ENCODE measurements at regions not wholly inside any gene's neighbourhood (a gene's known extent, or its start where the extent isn't known, plus 50 kb on each side); places are given as distances from the start of the nearest gene placed in this dataset.

DNA sequence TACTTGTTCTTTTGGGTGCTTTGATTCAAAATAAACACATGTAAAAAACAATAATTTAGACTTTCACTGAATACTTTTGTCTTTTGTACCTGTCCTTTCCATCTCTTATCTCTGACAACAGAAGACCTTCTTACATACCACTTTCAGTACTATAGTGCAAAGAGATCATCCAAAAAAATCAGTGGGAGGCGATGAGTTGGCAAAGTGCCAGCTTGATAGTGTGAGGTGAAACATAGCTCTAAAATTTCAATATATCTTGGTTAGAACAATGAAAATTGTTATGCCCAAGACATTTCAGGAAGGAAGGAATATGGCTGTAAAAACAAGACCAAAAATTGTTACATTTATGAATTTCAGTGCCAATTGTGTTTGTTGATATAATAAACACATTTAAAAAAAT, 390.2 kb upstream of the COBL start:
- DNase-seq (ENCODE audit: low read depth, low spot score): no peak
- TF ChIP-seq, protein P1, sequence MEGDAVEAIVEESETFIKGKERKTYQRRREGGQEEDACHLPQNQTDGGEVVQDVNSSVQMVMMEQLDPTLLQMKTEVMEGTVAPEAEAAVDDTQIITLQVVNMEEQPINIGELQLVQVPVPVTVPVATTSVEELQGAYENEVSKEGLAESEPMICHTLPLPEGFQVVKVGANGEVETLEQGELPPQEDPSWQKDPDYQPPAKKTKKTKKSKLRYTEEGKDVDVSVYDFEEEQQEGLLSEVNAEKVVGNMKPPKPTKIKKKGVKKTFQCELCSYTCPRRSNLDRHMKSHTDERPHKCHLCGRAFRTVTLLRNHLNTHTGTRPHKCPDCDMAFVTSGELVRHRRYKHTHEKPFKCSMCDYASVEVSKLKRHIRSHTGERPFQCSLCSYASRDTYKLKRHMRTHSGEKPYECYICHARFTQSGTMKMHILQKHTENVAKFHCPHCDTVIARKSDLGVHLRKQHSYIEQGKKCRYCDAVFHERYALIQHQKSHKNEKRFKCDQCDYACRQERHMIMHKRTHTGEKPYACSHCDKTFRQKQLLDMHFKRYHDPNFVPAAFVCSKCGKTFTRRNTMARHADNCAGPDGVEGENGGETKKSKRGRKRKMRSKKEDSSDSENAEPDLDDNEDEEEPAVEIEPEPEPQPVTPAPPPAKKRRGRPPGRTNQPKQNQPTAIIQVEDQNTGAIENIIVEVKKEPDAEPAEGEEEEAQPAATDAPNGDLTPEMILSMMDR (IDR thresholded peaks at IDR 0.05; ENCODE audit: low read depth, low read length): no peak
- no peak overlapping the region for H3K4me3 ChIP-seq (ENCODE audit: low read depth, low read length)
- in situ Hi-C loops (cut with HindIII; ENCODE audit: low sequenced_read_pairs): no loop called here

DNA sequence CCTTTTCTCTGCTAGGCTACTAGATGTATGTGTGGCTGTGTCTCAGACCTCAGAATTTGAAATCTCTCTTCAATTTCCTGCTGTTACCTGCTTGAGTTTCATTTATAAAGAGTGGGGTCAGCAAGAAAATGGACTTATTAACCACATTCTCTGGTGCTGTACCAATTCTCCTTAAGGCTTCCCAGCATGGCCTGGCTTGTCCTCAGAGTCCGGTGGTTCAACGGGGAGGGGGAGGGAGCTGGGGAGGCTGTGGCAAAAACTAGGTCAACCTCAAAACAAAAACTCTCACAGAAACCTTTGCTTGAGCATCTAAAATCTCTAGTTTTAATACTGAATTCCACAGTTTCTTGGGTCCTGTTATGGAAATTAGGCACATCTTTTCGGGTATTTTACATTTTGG, 389.1 kb upstream of the COBL start:
- TF ChIP-seq, protein P1 (IDR thresholded peaks at IDR 0.05; ENCODE audit: low read depth, low read length): no peak
- in situ Hi-C loops (cut with HindIII; ENCODE audit: low sequenced_read_pairs): no loop called here
- no peak overlapping the region for H3K4me3 ChIP-seq (ENCODE audit: low read depth, low read length)
- no peak for DNase-seq (ENCODE audit: low read depth, low spot score)

DNA sequence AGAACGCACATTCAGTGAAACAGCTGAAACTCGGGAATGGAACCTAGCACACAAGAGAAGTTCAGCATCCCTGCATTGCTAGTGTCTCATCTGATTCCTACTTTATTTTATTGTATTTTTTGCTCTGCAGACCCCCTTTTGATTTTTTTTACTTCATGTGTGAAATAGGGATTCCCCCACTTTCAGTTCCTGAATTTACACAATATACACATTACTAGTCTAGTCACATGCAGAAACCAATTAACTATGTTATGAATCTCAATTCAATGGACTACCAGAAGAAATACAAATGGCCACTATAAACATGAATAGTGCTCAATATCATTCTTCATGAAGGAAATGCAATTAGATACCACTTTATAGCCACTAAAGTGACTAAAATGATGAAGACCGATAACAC, 386.1 kb upstream of the COBL start:
- in situ Hi-C loops (cut with HindIII; ENCODE audit: low sequenced_read_pairs): no loop called here
- H3K4me3 ChIP-seq (ENCODE audit: low read depth, low read length): no peak overlapping the region
- TF ChIP-seq, protein P1 (IDR thresholded peaks at IDR 0.05; ENCODE audit: low read depth, low read length): no peak
- DNase-seq (ENCODE audit: low read depth, low spot score): no peak

DNA sequence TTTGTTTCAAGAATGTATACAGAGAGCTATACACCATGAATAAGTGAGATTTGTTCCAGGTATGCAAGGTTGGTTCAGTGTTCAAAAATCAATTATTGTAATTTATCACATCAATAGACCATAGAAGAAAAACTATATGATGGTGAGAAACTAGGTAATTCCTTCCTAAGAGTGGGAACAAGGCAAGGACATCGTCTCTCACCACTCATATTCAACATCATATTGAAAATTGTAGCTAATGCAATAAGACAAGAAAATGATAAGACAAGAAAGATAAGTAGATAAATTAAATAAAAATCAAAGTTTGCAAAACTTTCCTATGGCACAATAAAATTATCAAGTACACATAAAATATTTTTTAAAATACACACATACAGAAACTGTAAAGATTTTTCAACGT, 385.3 kb upstream of the COBL start:
- DNase-seq (ENCODE audit: low read depth, low spot score): no peak
- in situ Hi-C loops (cut with HindIII; ENCODE audit: low sequenced_read_pairs): no loop called here
- TF ChIP-seq, protein P1 (IDR thresholded peaks at IDR 0.05; ENCODE audit: low read depth, low read length): no peak
- no peak overlapping the region for H3K4me3 ChIP-seq (ENCODE audit: low read depth, low read length)

DNA sequence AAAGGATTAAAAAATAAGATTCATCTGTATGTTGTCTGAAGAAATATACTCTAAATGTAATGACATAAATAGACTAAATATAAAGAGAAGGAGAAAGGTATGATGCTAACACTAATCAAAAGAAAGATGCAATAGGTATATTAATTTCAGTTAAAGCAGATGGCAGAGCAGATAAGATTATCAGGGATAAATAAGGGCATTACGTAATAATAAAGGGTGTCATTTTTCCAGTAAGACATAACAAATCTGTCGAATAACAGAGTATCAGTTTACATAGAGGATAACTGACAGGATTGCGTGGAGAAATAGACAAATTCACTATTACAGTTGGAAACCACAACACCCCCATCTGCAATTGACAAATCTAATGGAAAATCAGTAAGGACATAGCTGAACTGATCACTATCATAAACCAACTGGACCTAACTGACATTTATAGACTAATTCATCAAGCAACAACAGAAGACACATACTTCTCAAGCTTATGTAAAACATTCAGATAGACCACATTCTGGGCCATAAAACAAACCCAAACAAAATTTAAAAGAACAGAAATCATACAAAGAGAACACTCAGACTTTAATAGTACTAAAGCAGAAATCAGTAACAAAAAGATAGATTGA, 384.1 kb upstream of the COBL start:
- H3K4me3 ChIP-seq (ENCODE audit: low read depth, low read length): no peak overlapping the region
- DNase-seq (ENCODE audit: low read depth, low spot score): no peak
- in situ Hi-C loops (cut with HindIII; ENCODE audit: low sequenced_read_pairs): no loop called here
- TF ChIP-seq, protein P1 (IDR thresholded peaks at IDR 0.05; ENCODE audit: low read depth, low read length): no peak

DNA sequence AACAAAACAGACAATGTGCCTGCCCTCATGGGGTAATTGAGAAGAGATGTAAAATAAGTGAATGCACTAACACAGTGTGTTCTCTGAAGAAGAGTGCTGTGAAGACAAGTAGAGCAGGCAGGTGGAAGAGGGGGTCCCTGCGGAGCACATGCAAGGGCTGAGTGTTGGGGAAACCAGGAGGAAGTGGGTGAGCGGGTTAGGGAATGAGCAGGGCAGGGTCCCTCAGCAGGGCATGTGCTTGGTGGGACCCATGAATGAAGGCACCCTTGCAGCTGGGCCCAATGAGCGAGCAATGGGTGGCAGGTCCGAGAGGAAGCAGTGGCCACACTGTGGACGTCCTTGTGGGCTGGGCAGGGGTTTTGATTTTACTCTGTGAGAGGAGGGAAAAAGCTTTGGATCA, 376.6 kb upstream of the COBL start:
- in situ Hi-C loops (cut with HindIII; ENCODE audit: low sequenced_read_pairs): no loop called here
- TF ChIP-seq, protein P1 (IDR thresholded peaks at IDR 0.05; ENCODE audit: low read depth, low read length): no peak
- DNase-seq (ENCODE audit: low read depth, low spot score): no peak
- H3K4me3 ChIP-seq (ENCODE audit: low read depth, low read length): no peak overlapping the region

DNA sequence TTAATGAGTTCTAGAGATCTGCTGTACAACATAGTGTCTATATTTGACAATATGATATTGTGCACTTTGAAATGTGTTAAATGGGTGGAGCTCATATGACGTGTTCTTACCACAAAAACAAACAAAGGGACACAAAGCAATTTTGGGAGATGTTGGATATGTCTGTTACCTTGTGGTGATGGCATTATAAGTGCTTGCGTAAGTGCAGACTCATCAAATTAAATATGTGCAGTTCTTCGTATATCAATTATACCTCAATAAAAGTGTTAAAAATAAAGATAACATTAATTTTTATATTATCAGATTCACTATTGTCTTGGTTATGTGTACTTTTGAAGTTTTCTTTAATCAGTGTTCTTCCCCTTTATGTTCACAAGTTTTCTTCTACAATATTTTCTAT, 372.9 kb upstream of the COBL start:
- in situ Hi-C loops (cut with HindIII; ENCODE audit: low sequenced_read_pairs): no loop called here
- no peak for DNase-seq (ENCODE audit: low read depth, low spot score)
- H3K4me3 ChIP-seq (ENCODE audit: low read depth, low read length): no peak overlapping the region
- TF ChIP-seq, protein P1 (IDR thresholded peaks at IDR 0.05; ENCODE audit: low read depth, low read length): no peak
